ENCODE measurements at regions not wholly inside any gene's neighbourhood (a gene's known extent, or its start where the extent isn't known, plus 50 kb on each side); places are given as distances from the start of the nearest gene placed in this dataset.

- no peak overlapping the region for H3K27ac ChIP-seq (ENCODE audit: low read depth, low read length)
- H3K9me3 ChIP-seq (ENCODE audit: control insufficient read depth, insufficient read depth, low read length) = no peaks in the 10 kb centered on the region
- no peaks in the 10 kb centered on the region for H4K20me1 ChIP-seq (ENCODE audit: control insufficient read depth, insufficient read depth, low read depth, low read length)
- no peaks in the 10 kb centered on the region for H3K4me1 ChIP-seq (ENCODE audit: control insufficient read depth, low read length)
- no peak overlapping the region for H3K4me3 ChIP-seq (ENCODE audit: low read length)
- H3K36me3 ChIP-seq (ENCODE audit: control insufficient read depth, low read length) = no peaks in the 10 kb centered on the region
- no peaks in the 10 kb centered on the region for H3F3A ChIP-seq (ENCODE audit: control insufficient read depth, insufficient read depth)
- TF ChIP-seq EZH2phosphoT487 (IDR thresholded peaks at IDR 0.05; ENCODE audit: borderline replicate concordance, low read length) = no peak
- TF ChIP-seq, protein P1, sequence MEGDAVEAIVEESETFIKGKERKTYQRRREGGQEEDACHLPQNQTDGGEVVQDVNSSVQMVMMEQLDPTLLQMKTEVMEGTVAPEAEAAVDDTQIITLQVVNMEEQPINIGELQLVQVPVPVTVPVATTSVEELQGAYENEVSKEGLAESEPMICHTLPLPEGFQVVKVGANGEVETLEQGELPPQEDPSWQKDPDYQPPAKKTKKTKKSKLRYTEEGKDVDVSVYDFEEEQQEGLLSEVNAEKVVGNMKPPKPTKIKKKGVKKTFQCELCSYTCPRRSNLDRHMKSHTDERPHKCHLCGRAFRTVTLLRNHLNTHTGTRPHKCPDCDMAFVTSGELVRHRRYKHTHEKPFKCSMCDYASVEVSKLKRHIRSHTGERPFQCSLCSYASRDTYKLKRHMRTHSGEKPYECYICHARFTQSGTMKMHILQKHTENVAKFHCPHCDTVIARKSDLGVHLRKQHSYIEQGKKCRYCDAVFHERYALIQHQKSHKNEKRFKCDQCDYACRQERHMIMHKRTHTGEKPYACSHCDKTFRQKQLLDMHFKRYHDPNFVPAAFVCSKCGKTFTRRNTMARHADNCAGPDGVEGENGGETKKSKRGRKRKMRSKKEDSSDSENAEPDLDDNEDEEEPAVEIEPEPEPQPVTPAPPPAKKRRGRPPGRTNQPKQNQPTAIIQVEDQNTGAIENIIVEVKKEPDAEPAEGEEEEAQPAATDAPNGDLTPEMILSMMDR (IDR thresholded peaks at IDR 0.05; ENCODE audit: low read depth, low read length, poor library complexity, severe bottlenecking) = no peak
- no peaks in the 10 kb centered on the region for H3K79me2 ChIP-seq (ENCODE audit: control insufficient read depth, low read length)
- no peaks in the 10 kb centered on the region for H3K9me2 ChIP-seq (replicated peaks; ENCODE audit: control insufficient read depth, low read length)
- H3K4me2 ChIP-seq (ENCODE audit: low read length) = no peak overlapping the region
- H3K27me3 ChIP-seq (ENCODE audit: control insufficient read depth, low read length) = no peaks in the 10 kb centered on the region
These were observed 450.8 kb downstream of the HAPSTR1 start for GRCh38 chr16:9542165-9542755.

- H3K9me3 ChIP-seq (ENCODE audit: control insufficient read depth, insufficient read depth, low read length) = no peaks in the 10 kb centered on the region
- no peaks in the 10 kb centered on the region for H4K20me1 ChIP-seq (ENCODE audit: control insufficient read depth, insufficient read depth, low read depth, low read length)
- H3F3A ChIP-seq (ENCODE audit: control insufficient read depth, insufficient read depth) = no peaks in the 10 kb centered on the region
- TF ChIP-seq, protein P1 (IDR thresholded peaks at IDR 0.05; ENCODE audit: low read depth, low read length, poor library complexity, severe bottlenecking) = no peak
- no peak for TF ChIP-seq EZH2phosphoT487 (IDR thresholded peaks at IDR 0.05; ENCODE audit: borderline replicate concordance, low read length)
- no peak overlapping the region for H3K27ac ChIP-seq (ENCODE audit: low read depth, low read length)
- no peaks in the 10 kb centered on the region for H3K27me3 ChIP-seq (ENCODE audit: control insufficient read depth, low read length)
- no peak overlapping the region for H3K4me3 ChIP-seq (ENCODE audit: low read length)
- H3K79me2 ChIP-seq (ENCODE audit: control insufficient read depth, low read length) = no peaks in the 10 kb centered on the region
- no peaks in the 10 kb centered on the region for H3K9me2 ChIP-seq (replicated peaks; ENCODE audit: control insufficient read depth, low read length)
- no peaks in the 10 kb centered on the region for H3K4me1 ChIP-seq (ENCODE audit: control insufficient read depth, low read length)
- H3K4me2 ChIP-seq (ENCODE audit: low read length) = no peak overlapping the region
- H3K36me3 ChIP-seq (ENCODE audit: control insufficient read depth, low read length) = no peaks in the 10 kb centered on the region
These were observed 454.3 kb downstream of the HAPSTR1 start for GRCh38 chr16:9545522-9546437.

DNA sequence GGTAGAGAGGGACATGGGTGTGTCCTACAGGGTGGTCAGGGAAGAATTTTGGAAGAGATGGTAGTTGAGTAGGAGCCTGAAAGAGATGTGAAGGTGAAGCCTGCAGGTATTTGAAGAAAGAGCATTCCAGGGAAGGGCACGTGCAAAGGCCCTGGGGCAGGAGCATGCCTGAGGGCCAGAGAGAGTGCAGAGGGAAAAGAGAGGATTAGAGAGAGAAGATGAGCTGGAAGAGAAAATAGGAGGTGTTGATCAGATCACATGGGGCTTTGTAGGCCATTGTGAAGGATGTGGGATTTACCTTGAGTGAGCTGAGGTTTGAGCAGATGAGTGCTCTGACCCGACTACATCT lies 455.0 kb downstream of the HAPSTR1 start:
- H3K4me2 ChIP-seq (ENCODE audit: low read length) = no peak overlapping the region
- no peaks in the 10 kb centered on the region for H3F3A ChIP-seq (ENCODE audit: control insufficient read depth, insufficient read depth)
- no peak overlapping the region for H3K27ac ChIP-seq (ENCODE audit: low read depth, low read length)
- TF ChIP-seq, protein P1 (IDR thresholded peaks at IDR 0.05; ENCODE audit: low read depth, low read length, poor library complexity, severe bottlenecking) = no peak
- TF ChIP-seq EZH2phosphoT487 (IDR thresholded peaks at IDR 0.05; ENCODE audit: borderline replicate concordance, low read length) = no peak
- H3K36me3 ChIP-seq (ENCODE audit: control insufficient read depth, low read length) = no peaks in the 10 kb centered on the region
- no peaks in the 10 kb centered on the region for H3K79me2 ChIP-seq (ENCODE audit: control insufficient read depth, low read length)
- no peaks in the 10 kb centered on the region for H3K9me2 ChIP-seq (replicated peaks; ENCODE audit: control insufficient read depth, low read length)
- no peaks in the 10 kb centered on the region for H3K9me3 ChIP-seq (ENCODE audit: control insufficient read depth, insufficient read depth, low read length)
- H3K4me3 ChIP-seq (ENCODE audit: low read length) = no peak overlapping the region
- H4K20me1 ChIP-seq (ENCODE audit: control insufficient read depth, insufficient read depth, low read depth, low read length) = no peaks in the 10 kb centered on the region
- no peaks in the 10 kb centered on the region for H3K4me1 ChIP-seq (ENCODE audit: control insufficient read depth, low read length)
- no peaks in the 10 kb centered on the region for H3K27me3 ChIP-seq (ENCODE audit: control insufficient read depth, low read length)

Measured in DOHH2 (cell line).